Suprapubic skin (tissue), 4 donors: ENCODE measurements at regions not wholly inside any gene's neighbourhood (a gene's known extent, or its start where the extent isn't known, plus 50 kb on each side); places are given as distances from the start of the nearest gene placed in this dataset.
"Not testable (repeated sequence)": the region's sequence is repeated elsewhere in the genome, so short reads cannot be mapped to it uniquely, and the experiment has no call there.

ENCODE experiments used
- DNase-seq, 2 donors: peaks; one replicate each; pipeline ENCODE4 v3.0.0-alpha.2; 2019; ENCODE audit warnings: low spot score in 2 of 2
- H3K27ac ChIP-seq: fragments of 200-600 bp; sonication (generic); one replicate; pipeline ENCODE4 v1.5.1; 2019
- H3K27me3 ChIP-seq: fragments of 200-600 bp; sonication (generic); one replicate; pipeline ENCODE4 v1.5.1; 2019
- H3K36me3 ChIP-seq: fragments of 200-600 bp; sonication (generic); one replicate; pipeline ENCODE4 v1.5.1; 2019
- H3K4me1 ChIP-seq: fragments of 200-600 bp; sonication (generic); one replicate; pipeline ENCODE4 v1.5.1; 2019
- H3K4me3 ChIP-seq: fragments of 200-600 bp; sonication (generic); one replicate; pipeline ENCODE4 v1.5.1; 2019; ENCODE audit warnings: mild to moderate bottlenecking
- H3K9me3 ChIP-seq: fragments of 200-600 bp; sonication (generic); one replicate; pipeline ENCODE4 v1.5.1; 2019
- CTCF ChIP-seq, 2 donors: fragments of 200-600 bp in 1 of 2; fragments of 450-650 bp in 1 of 2; sonication (generic) in 1 of 2; IDR thresholded peaks; one replicate each; pipeline ENCODE4 v1.5.1; 2016 to 2019; ENCODE audit warnings: antibody characterized with exemption in 2 of 2, mild to moderate bottlenecking in 1 of 2, moderate library complexity in 1 of 2
- EP300 ChIP-seq: sonication (generic); formaldehyde crosslinking; IDR thresholded peaks from one replicate; pipeline ENCODE4 v1.6.1; 2017; ENCODE audit warnings: antibody characterized with exemption
- POLR2A ChIP-seq, 2 donors: fragments of 450-650 bp; IDR thresholded peaks; one replicate each; pipeline ENCODE4 v1.6.1; 2017; ENCODE audit warnings: antibody characterized with exemption in 2 of 2, mild to moderate bottlenecking in 2 of 2, moderate library complexity in 2 of 2
- POLR2AphosphoS5 ChIP-seq, 3 donors: sonication (generic); formaldehyde crosslinking; IDR thresholded peaks; one replicate each; pipeline ENCODE4 v1.6.1; 2017; ENCODE audit warnings: antibody characterized with exemption in 3 of 3
- WGBS: methylation state at CpG from one replicate; pipeline ENCODE4 v1.1.5; 2018; 5-methylcytosine and 5-hydroxymethylcytosine counted together

- Histone ChIP-seq H3K27me3 (peaks cover 36% of the 10 kb centered on the region), H3K4me1 (no peaks in the 10 kb centered on the region), H3K36me3 (no peaks in the 10 kb centered on the region), H3K9me3 (no peaks in the 10 kb centered on the region), H3K4me3 (peak overlapping the region; percentile 41), H3K27ac (no peak overlapping the region)
- WGBS, result 55% methylated on average over 53 of the region's 57 CpGs
- DNase-seq, result no peak
- TF ChIP-seq EP300 (no peak), POLR2A (IDR thresholded peaks at IDR 0.05) (no peak), POLR2AphosphoS5 (IDR thresholded peaks at IDR 0.05) (no peak), CTCF (IDR thresholded peaks at IDR 0.05) (no peak)
These were observed 1847.3 kb upstream of the DEFB115 start for GRCh38 chr20:29409833-29410805.

DNA sequence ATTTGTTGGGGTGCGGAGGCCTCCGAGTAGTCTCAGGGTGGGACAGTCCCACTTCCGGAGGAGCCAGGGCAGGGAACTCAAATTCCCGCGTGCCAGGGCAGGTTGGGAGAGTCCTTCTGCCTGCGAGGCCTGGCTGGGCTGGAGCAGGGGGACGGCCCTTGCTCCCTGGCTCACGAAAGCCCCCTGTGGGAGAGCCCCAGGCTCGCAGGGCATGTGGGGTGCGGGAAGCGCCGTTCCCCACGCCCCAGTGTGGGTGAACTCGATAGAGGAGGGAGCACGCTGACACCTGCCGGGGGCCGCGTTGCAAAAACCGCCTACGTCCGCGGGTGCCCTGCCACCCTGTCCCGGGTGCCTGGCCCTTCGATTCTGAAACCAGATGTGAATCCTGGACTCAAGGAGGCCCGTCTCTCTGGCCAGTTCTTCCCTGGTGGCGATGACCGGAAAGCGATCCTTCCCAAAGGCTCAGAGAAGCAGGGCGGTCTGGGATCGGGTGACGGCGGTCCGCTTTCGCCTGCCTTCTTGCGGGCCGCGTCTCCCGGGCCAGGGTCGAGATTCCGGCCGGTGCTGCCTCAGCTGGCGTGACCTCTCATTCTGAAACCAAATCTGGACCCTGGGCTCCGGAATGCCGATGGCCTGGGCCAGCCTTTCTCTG, 1846.5 kb upstream of the DEFB115 start:
- no peak for DNase-seq
- H3K4me3 ChIP-seq, result peak overlapping the region; percentile 41
- H3K36me3 ChIP-seq, result no peaks in the 10 kb centered on the region
- H3K27me3 ChIP-seq, result peaks cover 33% of the 10 kb centered on the region
- 59% methylated on average over 34 of the region's 44 CpGs for WGBS
- TF ChIP-seq POLR2AphosphoS5 (IDR thresholded peaks at IDR 0.05) (no peak), EP300 (no peak)
- H3K27ac ChIP-seq, result no peak overlapping the region
- no peaks in the 10 kb centered on the region for H3K4me1 ChIP-seq
- no peaks in the 10 kb centered on the region for H3K9me3 ChIP-seq

GRCh38 chr20:29411458-29411820, 1846.0 kb upstream of the DEFB115 start:
- Histone ChIP-seq H3K4me3 (peak overlapping the region; percentile 41), H3K27me3 (peaks cover 33% of the 10 kb centered on the region)
- H3K27ac ChIP-seq, H3K9me3 ChIP-seq, H3K36me3 ChIP-seq, H3K4me1 ChIP-seq, DNase-seq: not testable (repeated sequence)
- 61% methylated on average over 30 of the region's 30 CpGs for WGBS

GRCh38 chr20:29419378-29419777, 1838.1 kb upstream of the DEFB115 start:
- H3K36me3 ChIP-seq, result no peaks in the 10 kb centered on the region
- H3K9me3 ChIP-seq, result no peaks in the 10 kb centered on the region
- DNase-seq, result no peak
- no peak for TF ChIP-seq POLR2AphosphoS5 (IDR thresholded peaks at IDR 0.05)
- TF ChIP-seq CTCF (IDR thresholded peaks at IDR 0.05), result no peak
- no peak for TF ChIP-seq POLR2A (IDR thresholded peaks at IDR 0.05)
- no peak for TF ChIP-seq EP300
- H3K4me3 ChIP-seq, result no peak overlapping the region
- no peaks in the 10 kb centered on the region for H3K27me3 ChIP-seq
- H3K27ac ChIP-seq, result no peak overlapping the region
- no peaks in the 10 kb centered on the region for H3K4me1 ChIP-seq

GRCh38 chr20:29427201-29428060, 1830.0 kb upstream of the DEFB115 start:
- Histone ChIP-seq H3K36me3 (no peaks in the 10 kb centered on the region), H3K9me3 (no peaks in the 10 kb centered on the region), H3K4me1 (no peaks in the 10 kb centered on the region), H3K27ac (no peak overlapping the region), H3K4me3 (peak overlapping the region; percentile 33), H3K27me3 (peaks cover 43% of the 10 kb centered on the region)
- 51% methylated on average over 15 of the region's 38 CpGs for WGBS
- no peak for TF ChIP-seq POLR2AphosphoS5 (IDR thresholded peaks at IDR 0.05)
- TF ChIP-seq POLR2A (IDR thresholded peaks at IDR 0.05), result no peak
- TF ChIP-seq CTCF (IDR thresholded peaks at IDR 0.05), result no peak
- TF ChIP-seq EP300, result no peak
- DNase-seq, result no peak
